H9 (cell line): ENCODE measurements at regions not wholly inside any gene's neighbourhood (a gene's known extent, or its start where the extent isn't known, plus 50 kb on each side); places are given as distances from the start of the nearest gene placed in this dataset.

Source experiments
- DNase-seq: peaks from one replicate; pipeline ENCODE4 v3.0.0-alpha.2; 2017
- H2AFZ ChIP-seq: one replicate; pipeline ENCODE4 v1.6.1; 2013; ENCODE audit warnings: mild to moderate bottlenecking, low read length, control low read depth, moderate library complexity
- H2AK5ac ChIP-seq: 2 replicates; pipeline ENCODE4 v1.6.1; 2013; ENCODE audit warnings: low read length, control low read depth, mixed read lengths; ENCODE audit not compliant: insufficient read length
- H2BK120ac ChIP-seq: one replicate; pipeline ENCODE4 v1.6.1; 2013; ENCODE audit warnings: low read depth, mild to moderate bottlenecking, low read length, control low read depth, inconsistent platforms; ENCODE audit not compliant: poor library complexity, severe bottlenecking
- H2BK12ac ChIP-seq: 2 replicates; pipeline ENCODE4 v1.6.1; 2013; ENCODE audit warnings: low read length, control low read depth, mixed read lengths, low read depth; ENCODE audit not compliant: insufficient read length
- H2BK15ac ChIP-seq: 2 replicates; pipeline ENCODE4 v1.6.1; 2013; ENCODE audit warnings: low read depth, low read length, control low read depth
- H2BK20ac ChIP-seq: one replicate; pipeline ENCODE4 v1.6.1; 2013; ENCODE audit warnings: low read depth, mild to moderate bottlenecking, low read length, control low read depth, inconsistent platforms; ENCODE audit not compliant: poor library complexity, severe bottlenecking
- H2BK5ac ChIP-seq: 2 replicates; pipeline ENCODE4 v1.6.1; 2013; ENCODE audit warnings: low read length, control low read depth, mixed read lengths; ENCODE audit not compliant: insufficient read length
- H3K14ac ChIP-seq: 2 replicates; pipeline ENCODE4 v1.6.1; 2013; ENCODE audit warnings: low read length, control low read depth; ENCODE audit not compliant: insufficient read depth
- H3K18ac ChIP-seq: 2 replicates; pipeline ENCODE4 v1.6.1; 2013; ENCODE audit warnings: low read depth, mild to moderate bottlenecking, mixed read lengths, low read length, control low read depth; ENCODE audit not compliant: insufficient read length
- H3K23ac ChIP-seq: 2 replicates; pipeline ENCODE4 v1.6.1; 2013; ENCODE audit warnings: low read length, control low read depth, mixed read lengths, low read depth; ENCODE audit not compliant: insufficient read length
- H3K23me2 ChIP-seq: 2 replicates; pipeline ENCODE4 v1.6.1; 2013; ENCODE audit warnings: low read depth, mild to moderate bottlenecking, mixed read lengths, low read length, control low read depth; ENCODE audit not compliant: insufficient read length, poor library complexity, severe bottlenecking
- H3K27ac ChIP-seq: 2 replicates; pipeline ENCODE4 v1.5.1; 2013; ENCODE audit warnings: low read length, control low read depth, mixed read lengths, low read depth; ENCODE audit not compliant: insufficient read length
- H3K27me3 ChIP-seq: 2 replicates; pipeline ENCODE4 v1.6.1; 2013; ENCODE audit warnings: low read length, control low read depth, inconsistent platforms; ENCODE audit not compliant: insufficient read depth
- H3K4ac ChIP-seq: 2 replicates; pipeline ENCODE4 v1.6.1; 2013; ENCODE audit warnings: low read depth, mild to moderate bottlenecking, control low read depth, inconsistent platforms, low read length, moderate library complexity
- H3K4me1 ChIP-seq: 2 replicates; pipeline ENCODE4 v1.6.1; 2013; ENCODE audit warnings: low read length, control low read depth, inconsistent platforms; ENCODE audit not compliant: insufficient read depth
- H3K4me2 ChIP-seq: 2 replicates; pipeline ENCODE4 v1.6.1; 2013; ENCODE audit warnings: low read length, control low read depth, mixed read lengths; ENCODE audit not compliant: insufficient read length, insufficient read depth
- H3K56ac ChIP-seq: 2 replicates; pipeline ENCODE4 v1.6.1; 2013; ENCODE audit warnings: low read depth, mild to moderate bottlenecking, mixed read lengths, low read length, control low read depth; ENCODE audit not compliant: insufficient read length
- H3K79me1 ChIP-seq: 2 replicates; pipeline ENCODE4 v1.6.1; 2013; ENCODE audit warnings: low read depth, mild to moderate bottlenecking, moderate library complexity, low read length, control low read depth, inconsistent platforms; ENCODE audit not compliant: insufficient read depth, poor library complexity, severe bottlenecking
- H3K79me2 ChIP-seq: 2 replicates; pipeline ENCODE4 v1.6.1; 2013; ENCODE audit warnings: low read length, control low read depth, inconsistent platforms; ENCODE audit not compliant: insufficient read depth
- H3K9ac ChIP-seq: 2 replicates; pipeline ENCODE4 v1.6.1; 2013; ENCODE audit warnings: low read length, control low read depth, mixed read lengths; ENCODE audit not compliant: insufficient read length; ENCODE audit errors: extremely low read depth
- H3K9me3 ChIP-seq: one replicate; pipeline ENCODE4 v1.6.1; 2013; ENCODE audit warnings: low read depth, low read length, inconsistent platforms; ENCODE audit not compliant: control insufficient read depth
- H3T11ph ChIP-seq: one replicate; pipeline ENCODE4 v1.6.1; 2013; ENCODE audit warnings: mild to moderate bottlenecking, low read length, control low read depth, inconsistent platforms
- H4K20me1 ChIP-seq: one replicate; pipeline ENCODE4 v1.6.1; 2013; ENCODE audit not compliant: control insufficient read depth, insufficient read length, insufficient read depth
- H4K5ac ChIP-seq: 2 replicates; pipeline ENCODE4 v1.6.1; 2013; ENCODE audit warnings: low read depth, mild to moderate bottlenecking, mixed read lengths, low read length, control low read depth; ENCODE audit not compliant: insufficient read length
- H4K8ac ChIP-seq: replicated peaks from 2 replicates; pipeline ENCODE4 v1.6.1; 2013; ENCODE audit warnings: low read length, control low read depth, mixed read lengths, low read depth; ENCODE audit not compliant: insufficient read length
- H4K91ac ChIP-seq: 2 replicates; pipeline ENCODE4 v1.6.1; 2013; ENCODE audit warnings: low read depth, mild to moderate bottlenecking, moderate library complexity, mixed read lengths, low read length, control low read depth; ENCODE audit not compliant: insufficient read length
- H3K27ac Mint-ChIP-seq, 3 experiments: 2 replicates in 2 of 3; 3 replicates in 1 of 3; pipeline ENCODE4 v1.8.0; 2020 to 2021; ENCODE audit warnings: mixed read lengths in 3 of 3, mild to moderate bottlenecking in 1 of 3, moderate library complexity in 1 of 3
- H3K27me3 Mint-ChIP-seq: 2 replicates; pipeline ENCODE4 v1.8.0; 2021; ENCODE audit warnings: low read depth, mild to moderate bottlenecking, moderate library complexity, mixed read lengths
- H3K36me3 Mint-ChIP-seq, 3 experiments: 2 replicates in 2 of 3; 3 replicates in 1 of 3; pipeline ENCODE4 v1.8.0; 2020 to 2021; ENCODE audit warnings: low read depth in 3 of 3, mixed read lengths in 3 of 3; ENCODE audit not compliant: insufficient read depth in 1 of 3
- H3K4me1 Mint-ChIP-seq, 2 experiments: 2 replicates each; pipeline ENCODE4 v1.8.0; 2020; ENCODE audit warnings: mixed read lengths in 2 of 2
- H3K4me3 Mint-ChIP-seq, 2 experiments: 2 replicates in 1 of 2; 3 replicates in 1 of 2; pipeline ENCODE4 v1.8.0; 2020 to 2021; ENCODE audit warnings: mild to moderate bottlenecking in 2 of 2, mixed read lengths in 2 of 2, moderate library complexity in 1 of 2
- H3K9me3 Mint-ChIP-seq, 2 experiments: 2 replicates in 1 of 2; 3 replicates in 1 of 2; pipeline ENCODE4 v1.8.0; 2020; ENCODE audit warnings: mild to moderate bottlenecking in 2 of 2, mixed read lengths in 2 of 2, moderate library complexity in 1 of 2
- WGBS: extraction: QIAGEN DNeasy Blood & Tissue Kit; methylation state at CpG from one replicate; pipeline ENCODE4 v1.1.7; 2013; ENCODE audit warnings: missing lambda C conversion rate, low lambda C conversion rate, mixed read lengths; ENCODE audit not compliant: insufficient read length; ENCODE audit errors: extremely low coverage; 5-methylcytosine and 5-hydroxymethylcytosine counted together
- TF ChIP-seq, protein P1 (sequence below): fragments of 200-600 bp; sonication (generic); conservative IDR thresholded peaks from 3 replicates; pipeline ENCODE4 v1.8.0; 2021; ENCODE audit warnings: antibody characterized with exemption, mild to moderate bottlenecking

DNA sequence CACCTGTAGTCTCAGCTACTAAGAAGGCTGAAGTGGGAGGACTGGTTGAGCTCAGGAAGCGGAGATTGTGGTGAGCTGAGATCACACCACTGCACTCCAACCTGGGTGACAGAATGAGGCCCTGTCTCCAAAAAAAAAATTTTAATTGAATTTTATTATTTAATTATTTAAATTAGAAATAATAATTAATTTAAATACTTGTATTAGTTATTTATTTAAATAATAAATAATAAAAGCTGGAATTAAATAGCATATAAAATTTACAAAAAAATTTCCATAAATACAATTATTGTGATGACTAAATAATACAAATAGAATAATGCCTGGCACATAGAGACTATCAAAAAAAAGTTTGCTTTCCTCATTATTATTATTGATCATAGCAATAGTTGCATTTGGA is 371.5 kb downstream of the KCNA4 start:
- Mint-ChIP-seq H3K4me3 (no peak overlapping the region), H3K9me3 (peaks cover 3 to 4% of the 10 kb centered on the region in 2 experiments; a peak in 3 of 5 replicates), H3K27me3 (no peaks in the 10 kb centered on the region), H3K27ac (no peak overlapping the region), H3K4me1 (no peaks in the 10 kb centered on the region), H3K36me3 (no peaks in the 10 kb centered on the region; a peak in 1 of 7 replicates)
- no peak overlapping the region for H2BK20ac ChIP-seq
- H4K8ac ChIP-seq: no peak overlapping the region
- H3K4me1 ChIP-seq: no peaks in the 10 kb centered on the region
- H3K9ac ChIP-seq: no peak overlapping the region
- H3K4ac ChIP-seq: no peak overlapping the region
- no peak overlapping the region for H3K14ac ChIP-seq
- H3K9me3 ChIP-seq: no peaks in the 10 kb centered on the region
- no peak overlapping the region for H2BK12ac ChIP-seq
- no peak overlapping the region for H2BK5ac ChIP-seq
- no peak overlapping the region for H4K5ac ChIP-seq
- H2BK120ac ChIP-seq: no peak overlapping the region
- H3K23me2 ChIP-seq: no peaks in the 10 kb centered on the region
- no peaks in the 10 kb centered on the region for H3K79me2 ChIP-seq
- no peak overlapping the region for H2AFZ ChIP-seq
- no peaks in the 10 kb centered on the region for H4K20me1 ChIP-seq
- no peak overlapping the region for H2BK15ac ChIP-seq
- H3K56ac ChIP-seq: no peak overlapping the region
- no CpG with 5 or more reads among the region's 1 CpG for WGBS
- no peak overlapping the region for H3K18ac ChIP-seq
- no peak for DNase-seq
- H2AK5ac ChIP-seq: no peak overlapping the region
- H3K79me1 ChIP-seq: no peaks in the 10 kb centered on the region
- H3K23ac ChIP-seq: no peak overlapping the region
- H3K27ac ChIP-seq: no peak overlapping the region
- no peak overlapping the region for H4K91ac ChIP-seq
- no peak overlapping the region for H3T11ph ChIP-seq
- TF ChIP-seq, protein P1, sequence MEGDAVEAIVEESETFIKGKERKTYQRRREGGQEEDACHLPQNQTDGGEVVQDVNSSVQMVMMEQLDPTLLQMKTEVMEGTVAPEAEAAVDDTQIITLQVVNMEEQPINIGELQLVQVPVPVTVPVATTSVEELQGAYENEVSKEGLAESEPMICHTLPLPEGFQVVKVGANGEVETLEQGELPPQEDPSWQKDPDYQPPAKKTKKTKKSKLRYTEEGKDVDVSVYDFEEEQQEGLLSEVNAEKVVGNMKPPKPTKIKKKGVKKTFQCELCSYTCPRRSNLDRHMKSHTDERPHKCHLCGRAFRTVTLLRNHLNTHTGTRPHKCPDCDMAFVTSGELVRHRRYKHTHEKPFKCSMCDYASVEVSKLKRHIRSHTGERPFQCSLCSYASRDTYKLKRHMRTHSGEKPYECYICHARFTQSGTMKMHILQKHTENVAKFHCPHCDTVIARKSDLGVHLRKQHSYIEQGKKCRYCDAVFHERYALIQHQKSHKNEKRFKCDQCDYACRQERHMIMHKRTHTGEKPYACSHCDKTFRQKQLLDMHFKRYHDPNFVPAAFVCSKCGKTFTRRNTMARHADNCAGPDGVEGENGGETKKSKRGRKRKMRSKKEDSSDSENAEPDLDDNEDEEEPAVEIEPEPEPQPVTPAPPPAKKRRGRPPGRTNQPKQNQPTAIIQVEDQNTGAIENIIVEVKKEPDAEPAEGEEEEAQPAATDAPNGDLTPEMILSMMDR: no peak
- H3K4me2 ChIP-seq: no peak overlapping the region
- H3K27me3 ChIP-seq: no peaks in the 10 kb centered on the region
